WTC11 (cell line): ENCODE measurements at regions not wholly inside any gene's neighbourhood (a gene's known extent, or its start where the extent isn't known, plus 50 kb on each side); places are given as distances from the start of the nearest gene placed in this dataset.

ENCODE experiments used
- CREB1 ChIP-seq: sonication (generic); formaldehyde crosslinking; IDR thresholded peaks from 2 replicates; pipeline ENCODE4 v1.8.0; 2023; ENCODE audit warnings: mild to moderate bottlenecking, missing genetic modification reagents
- JUN ChIP-seq: sonication (generic); formaldehyde crosslinking; IDR thresholded peaks from 2 replicates; pipeline ENCODE4 v1.8.0; 2023; ENCODE audit warnings: mild to moderate bottlenecking, missing genetic modification reagents
- NR1H2 ChIP-seq: sonication (generic); formaldehyde crosslinking; IDR thresholded peaks from 2 replicates; pipeline ENCODE4 v1.9.0; 2021; ENCODE audit warnings: mild to moderate bottlenecking, moderate library complexity, missing genetic modification reagents
- TEAD1 ChIP-seq: sonication (generic); formaldehyde crosslinking; IDR thresholded peaks from 2 replicates; pipeline ENCODE4 v1.8.0; 2022; ENCODE audit warnings: mild to moderate bottlenecking, missing genetic modification reagents
- ZNF138 ChIP-seq: sonication (generic); formaldehyde crosslinking; conservative IDR thresholded peaks from 2 replicates; pipeline ENCODE4 v1.8.1; 2022; ENCODE audit warnings: mild to moderate bottlenecking, moderate library complexity, missing genetic modification reagents
- TF ChIP-seq, protein P1 (sequence below): fragments of 200-600 bp; IDR thresholded peaks from 2 replicates; pipeline ENCODE4 v1.8.0; 2022; ENCODE audit warnings: antibody characterized with exemption
- TF ChIP-seq, protein P2 (sequence below): fragments of 250-450 bp; sonication (Bioruptor Pico); IDR thresholded peaks from 2 replicates; pipeline ENCODE4 v1.9.0; 2021; ENCODE audit warnings: mild to moderate bottlenecking
- TF ChIP-seq, protein P3 (sequence below): sonication (generic); formaldehyde crosslinking; IDR thresholded peaks from 2 replicates; pipeline ENCODE4 v1.8.0; 2022; ENCODE audit warnings: mild to moderate bottlenecking, missing genetic modification reagents
- TF ChIP-seq, protein P4 (sequence below): sonication (generic); formaldehyde crosslinking; IDR thresholded peaks from 2 replicates; pipeline ENCODE4 v1.8.1; 2023; ENCODE audit warnings: mild to moderate bottlenecking, missing genetic modification reagents, moderate library complexity
- TF ChIP-seq, protein P5 (sequence below): sonication (generic); formaldehyde crosslinking; conservative IDR thresholded peaks from 2 replicates; pipeline ENCODE4 v1.8.1; 2022; ENCODE audit warnings: mild to moderate bottlenecking, missing genetic modification reagents
- TF ChIP-seq, protein P6 (sequence below): sonication (generic); formaldehyde crosslinking; IDR thresholded peaks from 2 replicates; pipeline ENCODE4 v1.8.1; 2022; ENCODE audit warnings: low read depth, mild to moderate bottlenecking, moderate library complexity, missing genetic modification reagents, borderline replicate concordance

DNA sequence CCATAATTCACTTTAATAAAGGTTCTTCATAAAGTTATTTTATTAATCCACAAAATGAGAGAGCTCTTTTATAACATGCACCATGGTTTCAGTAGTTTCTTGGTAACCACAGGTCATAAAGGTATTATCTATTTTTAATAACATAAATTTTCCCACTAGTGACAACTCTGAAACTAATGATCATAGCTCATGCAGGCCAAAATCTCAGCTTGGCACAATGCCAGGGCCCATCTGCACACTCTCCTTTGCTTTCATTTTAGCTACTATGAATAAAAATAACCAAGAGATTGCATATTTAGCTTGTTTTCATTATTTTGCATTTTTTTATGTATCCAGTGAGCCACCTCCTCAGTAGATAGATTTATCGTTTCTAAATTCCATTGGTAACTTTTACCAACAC is 691.8 kb upstream of the CHAC2 start:
- TF ChIP-seq, protein P1, sequence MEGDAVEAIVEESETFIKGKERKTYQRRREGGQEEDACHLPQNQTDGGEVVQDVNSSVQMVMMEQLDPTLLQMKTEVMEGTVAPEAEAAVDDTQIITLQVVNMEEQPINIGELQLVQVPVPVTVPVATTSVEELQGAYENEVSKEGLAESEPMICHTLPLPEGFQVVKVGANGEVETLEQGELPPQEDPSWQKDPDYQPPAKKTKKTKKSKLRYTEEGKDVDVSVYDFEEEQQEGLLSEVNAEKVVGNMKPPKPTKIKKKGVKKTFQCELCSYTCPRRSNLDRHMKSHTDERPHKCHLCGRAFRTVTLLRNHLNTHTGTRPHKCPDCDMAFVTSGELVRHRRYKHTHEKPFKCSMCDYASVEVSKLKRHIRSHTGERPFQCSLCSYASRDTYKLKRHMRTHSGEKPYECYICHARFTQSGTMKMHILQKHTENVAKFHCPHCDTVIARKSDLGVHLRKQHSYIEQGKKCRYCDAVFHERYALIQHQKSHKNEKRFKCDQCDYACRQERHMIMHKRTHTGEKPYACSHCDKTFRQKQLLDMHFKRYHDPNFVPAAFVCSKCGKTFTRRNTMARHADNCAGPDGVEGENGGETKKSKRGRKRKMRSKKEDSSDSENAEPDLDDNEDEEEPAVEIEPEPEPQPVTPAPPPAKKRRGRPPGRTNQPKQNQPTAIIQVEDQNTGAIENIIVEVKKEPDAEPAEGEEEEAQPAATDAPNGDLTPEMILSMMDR, result no peak
- TF ChIP-seq NR1H2 (CRISPR knock-in tag) (no peak), JUN (CRISPR knock-in tag) (no peak), TEAD1 (no peak), ZNF138 (CRISPR knock-in tag) (no peak), CREB1 (no peak)
- TF ChIP-seq, protein P2, sequence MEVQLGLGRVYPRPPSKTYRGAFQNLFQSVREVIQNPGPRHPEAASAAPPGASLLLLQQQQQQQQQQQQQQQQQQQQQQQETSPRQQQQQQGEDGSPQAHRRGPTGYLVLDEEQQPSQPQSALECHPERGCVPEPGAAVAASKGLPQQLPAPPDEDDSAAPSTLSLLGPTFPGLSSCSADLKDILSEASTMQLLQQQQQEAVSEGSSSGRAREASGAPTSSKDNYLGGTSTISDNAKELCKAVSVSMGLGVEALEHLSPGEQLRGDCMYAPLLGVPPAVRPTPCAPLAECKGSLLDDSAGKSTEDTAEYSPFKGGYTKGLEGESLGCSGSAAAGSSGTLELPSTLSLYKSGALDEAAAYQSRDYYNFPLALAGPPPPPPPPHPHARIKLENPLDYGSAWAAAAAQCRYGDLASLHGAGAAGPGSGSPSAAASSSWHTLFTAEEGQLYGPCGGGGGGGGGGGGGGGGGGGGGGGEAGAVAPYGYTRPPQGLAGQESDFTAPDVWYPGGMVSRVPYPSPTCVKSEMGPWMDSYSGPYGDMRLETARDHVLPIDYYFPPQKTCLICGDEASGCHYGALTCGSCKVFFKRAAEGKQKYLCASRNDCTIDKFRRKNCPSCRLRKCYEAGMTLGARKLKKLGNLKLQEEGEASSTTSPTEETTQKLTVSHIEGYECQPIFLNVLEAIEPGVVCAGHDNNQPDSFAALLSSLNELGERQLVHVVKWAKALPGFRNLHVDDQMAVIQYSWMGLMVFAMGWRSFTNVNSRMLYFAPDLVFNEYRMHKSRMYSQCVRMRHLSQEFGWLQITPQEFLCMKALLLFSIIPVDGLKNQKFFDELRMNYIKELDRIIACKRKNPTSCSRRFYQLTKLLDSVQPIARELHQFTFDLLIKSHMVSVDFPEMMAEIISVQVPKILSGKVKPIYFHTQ (CRISPR knock-in tag), result no peak
- TF ChIP-seq, protein P3, sequence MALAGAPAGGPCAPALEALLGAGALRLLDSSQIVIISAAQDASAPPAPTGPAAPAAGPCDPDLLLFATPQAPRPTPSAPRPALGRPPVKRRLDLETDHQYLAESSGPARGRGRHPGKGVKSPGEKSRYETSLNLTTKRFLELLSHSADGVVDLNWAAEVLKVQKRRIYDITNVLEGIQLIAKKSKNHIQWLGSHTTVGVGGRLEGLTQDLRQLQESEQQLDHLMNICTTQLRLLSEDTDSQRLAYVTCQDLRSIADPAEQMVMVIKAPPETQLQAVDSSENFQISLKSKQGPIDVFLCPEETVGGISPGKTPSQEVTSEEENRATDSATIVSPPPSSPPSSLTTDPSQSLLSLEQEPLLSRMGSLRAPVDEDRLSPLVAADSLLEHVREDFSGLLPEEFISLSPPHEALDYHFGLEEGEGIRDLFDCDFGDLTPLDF (CRISPR knock-in tag), result no peak
- TF ChIP-seq, protein P4, sequence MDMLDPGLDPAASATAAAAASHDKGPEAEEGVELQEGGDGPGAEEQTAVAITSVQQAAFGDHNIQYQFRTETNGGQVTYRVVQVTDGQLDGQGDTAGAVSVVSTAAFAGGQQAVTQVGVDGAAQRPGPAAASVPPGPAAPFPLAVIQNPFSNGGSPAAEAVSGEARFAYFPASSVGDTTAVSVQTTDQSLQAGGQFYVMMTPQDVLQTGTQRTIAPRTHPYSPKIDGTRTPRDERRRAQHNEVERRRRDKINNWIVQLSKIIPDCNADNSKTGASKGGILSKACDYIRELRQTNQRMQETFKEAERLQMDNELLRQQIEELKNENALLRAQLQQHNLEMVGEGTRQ, result no peak
- TF ChIP-seq, protein P5, sequence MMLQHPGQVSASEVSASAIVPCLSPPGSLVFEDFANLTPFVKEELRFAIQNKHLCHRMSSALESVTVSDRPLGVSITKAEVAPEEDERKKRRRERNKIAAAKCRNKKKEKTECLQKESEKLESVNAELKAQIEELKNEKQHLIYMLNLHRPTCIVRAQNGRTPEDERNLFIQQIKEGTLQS (CRISPR knock-in tag), result no peak
- TF ChIP-seq, protein P6, sequence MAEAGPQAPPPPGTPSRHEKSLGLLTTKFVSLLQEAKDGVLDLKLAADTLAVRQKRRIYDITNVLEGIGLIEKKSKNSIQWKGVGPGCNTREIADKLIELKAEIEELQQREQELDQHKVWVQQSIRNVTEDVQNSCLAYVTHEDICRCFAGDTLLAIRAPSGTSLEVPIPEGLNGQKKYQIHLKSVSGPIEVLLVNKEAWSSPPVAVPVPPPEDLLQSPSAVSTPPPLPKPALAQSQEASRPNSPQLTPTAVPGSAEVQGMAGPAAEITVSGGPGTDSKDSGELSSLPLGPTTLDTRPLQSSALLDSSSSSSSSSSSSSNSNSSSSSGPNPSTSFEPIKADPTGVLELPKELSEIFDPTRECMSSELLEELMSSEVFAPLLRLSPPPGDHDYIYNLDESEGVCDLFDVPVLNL (CRISPR knock-in tag), result no peak
